Gastroesophageal sphincter (tissue), 4 donors: ENCODE measurements at regions not wholly inside any gene's neighbourhood (a gene's known extent, or its start where the extent isn't known, plus 50 kb on each side); places are given as distances from the start of the nearest gene placed in this dataset.

ENCODE experiments used
- ATAC-seq: fragments of 150-250 bp; one replicate; pipeline ENCODE4 v1.9.1; 2016; ENCODE audit warnings: mild to moderate bottlenecking, moderate library complexity
- H3K27ac ChIP-seq, 4 donors: fragments of 200-600 bp; sonication (generic) in 3 of 4; 1 replicate in 3 of 4; 2 replicates in 1 of 4; pipeline ENCODE4 v1.5.1; 2016 to 2019
- H3K27me3 ChIP-seq: fragments of 200-600 bp; sonication (generic); one replicate; pipeline ENCODE4 v1.5.1; 2019
- H3K36me3 ChIP-seq, 2 donors: fragments of 200-600 bp; sonication (generic); one replicate each; pipeline ENCODE4 v1.5.1; 2019; ENCODE audit warnings: control low read depth in 1 of 2
- H3K4me1 ChIP-seq, 3 donors: fragments of 200-600 bp; sonication (generic); 1 replicate in 2 of 3; 2 replicates in 1 of 3; pipeline ENCODE4 v1.5.1; 2016 to 2019; ENCODE audit warnings: control low read depth in 2 of 3
- H3K4me3 ChIP-seq, 2 donors: fragments of 200-600 bp; sonication (generic); one replicate each; pipeline ENCODE4 v1.5.1; 2019; ENCODE audit warnings: mild to moderate bottlenecking in 1 of 2, moderate library complexity in 1 of 2
- H3K9me3 ChIP-seq, 3 donors: fragments of 200-600 bp; sonication (generic); one replicate each; pipeline ENCODE4 v1.5.1; 2017 to 2019; ENCODE audit warnings: control low read depth in 2 of 3
- CTCF ChIP-seq, 4 experiments: fragments of 200-600 bp in 2 of 4; fragments of 450-650 bp in 2 of 4; sonication (generic) in 1 of 4; IDR thresholded peaks; one replicate each; pipeline ENCODE4 v1.5.1; 2017 to 2019; ENCODE audit warnings: antibody characterized with exemption in 4 of 4, mild to moderate bottlenecking in 2 of 4, moderate library complexity in 2 of 4
- EP300 ChIP-seq: sonication (generic); formaldehyde crosslinking; IDR thresholded peaks from one replicate; pipeline ENCODE4 v1.6.1; 2017; ENCODE audit warnings: antibody characterized with exemption, mild to moderate bottlenecking
- POLR2A ChIP-seq, 2 donors: fragments of 450-650 bp; IDR thresholded peaks; one replicate each; pipeline ENCODE4 v1.6.1; 2017; ENCODE audit warnings: antibody characterized with exemption in 2 of 2, mild to moderate bottlenecking in 2 of 2, moderate library complexity in 1 of 2
- POLR2AphosphoS5 ChIP-seq: sonication (generic); formaldehyde crosslinking; IDR thresholded peaks from one replicate; pipeline ENCODE4 v1.6.1; 2017; ENCODE audit warnings: antibody characterized with exemption
- WGBS, 2 donors: methylation state at CpG; one replicate each; pipeline ENCODE4 v1.1.5; 2018; ENCODE audit warnings: low coverage in 1 of 2; 5-methylcytosine and 5-hydroxymethylcytosine counted together

- WGBS, 2 donors, result 79% methylated on average over 2 of the region's 9 CpGs; no CpG with 5 or more reads in 1 of the 2 donors
- Histone ChIP-seq H3K27ac (no peak overlapping the region), H3K27me3 (peaks cover 39% of the 10 kb centered on the region), H3K4me3 (no peak overlapping the region), H3K4me1 (no peaks in the 10 kb centered on the region), H3K9me3 (no peaks in the 10 kb centered on the region), H3K36me3 (no peaks in the 10 kb centered on the region)
- no peak for ATAC-seq
- no peak for TF ChIP-seq POLR2A (IDR thresholded peaks at IDR 0.05)
- no peak for TF ChIP-seq POLR2AphosphoS5
- TF ChIP-seq CTCF (IDR thresholded peaks at IDR 0.05), result no peak
These were observed 322.2 kb upstream of the DIO3 start for GRCh38 chr14:101239065-101239464.

GRCh38 chr14:101241147-101241546, 320.1 kb upstream of the DIO3 start:
- no peaks in the 10 kb centered on the region for H3K9me3 ChIP-seq
- 56 to 73% methylated on average over 2 of the region's 2 CpGs for WGBS, 2 donors

GRCh38 chr14:101241807-101242278, 319.5 kb upstream of the DIO3 start:
- no peak for ATAC-seq
- Histone ChIP-seq H3K4me3 (no peak overlapping the region), H3K27ac (no peak overlapping the region), H3K36me3 (no peaks in the 10 kb centered on the region), H3K4me1 (no peaks in the 10 kb centered on the region), H3K27me3 (peaks cover 24% of the 10 kb centered on the region), H3K9me3 (no peaks in the 10 kb centered on the region)
- WGBS, 2 donors, result 51 to 71% methylated on average over 4 to 5 of the region's 10 CpGs
- TF ChIP-seq POLR2A (IDR thresholded peaks at IDR 0.05) (no peak), EP300 (no peak), POLR2AphosphoS5 (no peak), CTCF (IDR thresholded peaks at IDR 0.05) (no peak)

More at GRCh38 chr14:101241147-101241546, 320.1 kb upstream of the DIO3 start:
- TF ChIP-seq CTCF (IDR thresholded peaks at IDR 0.05) (no peak), EP300 (no peak), POLR2AphosphoS5 (no peak)
- Histone ChIP-seq H3K27me3 (peaks cover 28% of the 10 kb centered on the region), H3K27ac (no peak overlapping the region), H3K4me1 (no peaks in the 10 kb centered on the region), H3K4me3 (no peak overlapping the region), H3K36me3 (no peaks in the 10 kb centered on the region)
- no peak for ATAC-seq

GRCh38 chr14:101242442-101243385, 318.6 kb upstream of the DIO3 start:
- no peak overlapping the region for H3K27ac ChIP-seq
- no peaks in the 10 kb centered on the region for H3K4me1 ChIP-seq
- no peak for ATAC-seq
- peaks cover 24% of the 10 kb centered on the region for H3K27me3 ChIP-seq
- 69 to 80% methylated on average over 5 to 12 of the region's 22 CpGs for WGBS, 2 donors
- TF ChIP-seq CTCF (IDR thresholded peaks at IDR 0.05), result no peak
- TF ChIP-seq EP300, result no peak
- no peak for TF ChIP-seq POLR2A (IDR thresholded peaks at IDR 0.05)
- TF ChIP-seq POLR2AphosphoS5, result no peak
- H3K4me3 ChIP-seq, result no peak overlapping the region
- H3K9me3 ChIP-seq, result no peaks in the 10 kb centered on the region
- H3K36me3 ChIP-seq, result no peaks in the 10 kb centered on the region
